WTC11 (cell line): ENCODE measurements at regions not wholly inside any gene's neighbourhood (a gene's known extent, or its start where the extent isn't known, plus 50 kb on each side); places are given as distances from the start of the nearest gene placed in this dataset.

ENCODE experiments used
- ATAC-seq: fragments of 200-7000 bp; cut with Tn5 transposase; 2 replicates; pipeline ENCODE4 v1.10.0; 2021; ENCODE audit warnings: mild to moderate bottlenecking, moderate library complexity
- CTCF ChIA-PET: fragments of 300-600 bp; sonication (Branson Sonifier 250); formaldehyde crosslinking; loops from one replicate; lab custom pipeline; 2021; ENCODE audit warnings: antibody characterized with exemption; lab: Charles Lee
- POLR2A ChIA-PET: fragments of 350-600 bp; sonication (Branson Sonifier 250); formaldehyde crosslinking; loops from one replicate; lab custom pipeline; 2021; ENCODE audit warnings: antibody characterized with exemption; lab: Charles Lee
- DNase-seq: peaks from one replicate; pipeline ENCODE4 v3.0.0; 2021; ENCODE audit warnings: low spot score
- H3K27ac Mint-ChIP-seq: 2 replicates; pipeline ENCODE4 v1.8.0; 2021; ENCODE audit warnings: mixed read lengths
- H3K27me3 Mint-ChIP-seq: 2 replicates; pipeline ENCODE4 v1.8.0; 2021; ENCODE audit warnings: low read depth, mild to moderate bottlenecking, moderate library complexity, mixed read lengths
- H3K36me3 Mint-ChIP-seq: 2 replicates; pipeline ENCODE4 v1.8.0; 2021; ENCODE audit warnings: mixed read lengths
- H3K4me1 Mint-ChIP-seq: 2 replicates; pipeline ENCODE4 v1.8.0; 2022; ENCODE audit warnings: mixed read lengths
- H3K4me3 Mint-ChIP-seq: 2 replicates; pipeline ENCODE4 v1.8.0; 2021; ENCODE audit warnings: mild to moderate bottlenecking, moderate library complexity, mixed read lengths
- H3K9me3 Mint-ChIP-seq: 2 replicates; pipeline ENCODE4 v1.8.0; 2021; ENCODE audit warnings: mixed read lengths
- ATF3 ChIP-seq: sonication (generic); formaldehyde crosslinking; conservative IDR thresholded peaks from 2 replicates; pipeline ENCODE4 v1.8.1; 2022; ENCODE audit warnings: mild to moderate bottlenecking, missing genetic modification reagents
- CREB1 ChIP-seq: sonication (generic); formaldehyde crosslinking; IDR thresholded peaks from 2 replicates; pipeline ENCODE4 v1.8.0; 2023; ENCODE audit warnings: mild to moderate bottlenecking, missing genetic modification reagents
- FOXK1 ChIP-seq: sonication (generic); formaldehyde crosslinking; IDR thresholded peaks from 2 replicates; pipeline ENCODE4 v1.8.0; 2022; ENCODE audit warnings: mild to moderate bottlenecking, moderate library complexity, missing genetic modification reagents
- IRF1 ChIP-seq: sonication (generic); formaldehyde crosslinking; IDR thresholded peaks from 2 replicates; pipeline ENCODE4 v1.8.0; 2023; ENCODE audit warnings: missing genetic modification reagents
- OVOL2 ChIP-seq: fragments of 250-450 bp; sonication (Bioruptor Pico); IDR thresholded peaks from 2 replicates; pipeline ENCODE4 v1.9.0; 2021; ENCODE audit warnings: mild to moderate bottlenecking, borderline replicate concordance
- PRRX2 ChIP-seq: fragments of 250-450 bp; sonication (Bioruptor Pico); IDR thresholded peaks from 2 replicates; pipeline ENCODE4 v1.8.0; 2021; ENCODE audit warnings: mild to moderate bottlenecking
- TCF7 ChIP-seq: sonication (generic); formaldehyde crosslinking; IDR thresholded peaks from 2 replicates; pipeline ENCODE4 v1.8.0; 2022; ENCODE audit warnings: mild to moderate bottlenecking, low read depth, missing genetic modification reagents, moderate library complexity
- ZNF121 ChIP-seq: sonication (generic); formaldehyde crosslinking; IDR thresholded peaks from 2 replicates; pipeline ENCODE4 v1.8.0; 2023; ENCODE audit warnings: missing genetic modification reagents
- ZNF219 ChIP-seq: sonication (generic); formaldehyde crosslinking; IDR thresholded peaks from 2 replicates; pipeline ENCODE4 v1.8.0; 2023; ENCODE audit warnings: missing genetic modification reagents, mild to moderate bottlenecking, borderline replicate concordance
- ZNF232 ChIP-seq: sonication (generic); formaldehyde crosslinking; IDR thresholded peaks from 2 replicates; pipeline ENCODE4 v1.8.0; 2022; ENCODE audit warnings: mild to moderate bottlenecking, missing genetic modification reagents
- ZNF263 ChIP-seq: sonication (generic); formaldehyde crosslinking; IDR thresholded peaks from 2 replicates; pipeline ENCODE4 v1.8.1; 2022; ENCODE audit warnings: low read depth, mild to moderate bottlenecking, moderate library complexity, missing genetic modification reagents
- ZNF425 ChIP-seq: fragments of 250-450 bp; sonication (Bioruptor Pico); conservative IDR thresholded peaks from 2 replicates; pipeline ENCODE4 v1.9.0; 2021; ENCODE audit warnings: mild to moderate bottlenecking
- TF ChIP-seq, protein P1 (sequence below): fragments of 200-600 bp; IDR thresholded peaks from 2 replicates; pipeline ENCODE4 v1.8.0; 2022; ENCODE audit warnings: antibody characterized with exemption
- TF ChIP-seq, protein P2 (sequence below): sonication (generic); formaldehyde crosslinking; IDR thresholded peaks from 2 replicates; pipeline ENCODE4 v1.8.0; 2023; ENCODE audit warnings: mild to moderate bottlenecking, missing genetic modification reagents
- TF ChIP-seq, protein P3 (sequence below): sonication (generic); formaldehyde crosslinking; conservative IDR thresholded peaks from 2 replicates; pipeline ENCODE4 v1.8.1; 2023; ENCODE audit warnings: mild to moderate bottlenecking, low read depth, missing genetic modification reagents, moderate library complexity

- CTCF ChIA-PET, result no interaction called here
- peaks cover 11% of the 10 kb centered on the region for H3K9me3 Mint-ChIP-seq
- H3K27ac Mint-ChIP-seq, result no peak overlapping the region
- POLR2A ChIA-PET, result no interaction called here
- H3K4me3 Mint-ChIP-seq, result no peak overlapping the region
- no peaks in the 10 kb centered on the region for H3K36me3 Mint-ChIP-seq
- TF ChIP-seq FOXK1 (CRISPR knock-in tag), result no peak
- no peak for TF ChIP-seq ZNF263
- ATAC-seq (no peak), DNase-seq (no peak)
- H3K4me1 Mint-ChIP-seq, result no peaks in the 10 kb centered on the region
- H3K27me3 Mint-ChIP-seq, result no peaks in the 10 kb centered on the region
These were observed 162.4 kb upstream of the MYT1L start for GRCh38 chr2:2493496-2493895.

DNA sequence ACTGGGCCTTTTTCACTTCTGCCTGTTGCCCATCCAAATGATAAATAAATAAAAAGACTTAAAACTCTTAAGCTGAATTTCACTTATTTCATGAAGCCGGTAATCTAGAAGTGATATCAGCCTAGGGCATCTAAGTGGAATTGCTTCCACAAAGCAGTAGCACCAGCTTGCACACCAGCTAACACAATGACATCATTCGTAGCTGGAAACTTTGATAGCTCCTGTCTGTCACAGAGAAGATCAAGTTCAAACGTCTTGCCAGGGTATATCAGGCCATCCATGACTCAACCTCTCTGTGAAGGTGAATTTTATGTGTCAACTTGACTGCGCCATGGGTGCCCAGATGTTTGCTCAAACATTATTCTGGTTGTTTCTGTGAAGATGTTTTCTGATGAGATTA lies 161.7 kb upstream of the MYT1L start:
- CTCF ChIA-PET, result no interaction called here
- no peak for ATAC-seq
- POLR2A ChIA-PET, result no interaction called here
- H3K4me1 Mint-ChIP-seq, result no peaks in the 10 kb centered on the region
- TF ChIP-seq ZNF232 (no peak), TCF7 (CRISPR knock-in tag) (no peak), CREB1 (CRISPR knock-in tag) (no peak), OVOL2 (CRISPR knock-in tag) (no peak), IRF1 (CRISPR knock-in tag) (no peak), ZNF425 (no peak), ZNF219 (no peak), PRRX2 (CRISPR knock-in tag) (no peak), ATF3 (CRISPR knock-in tag) (no peak), ZNF121 (CRISPR knock-in tag) (no peak), ZNF263 (no peak)
- TF ChIP-seq, protein P1, sequence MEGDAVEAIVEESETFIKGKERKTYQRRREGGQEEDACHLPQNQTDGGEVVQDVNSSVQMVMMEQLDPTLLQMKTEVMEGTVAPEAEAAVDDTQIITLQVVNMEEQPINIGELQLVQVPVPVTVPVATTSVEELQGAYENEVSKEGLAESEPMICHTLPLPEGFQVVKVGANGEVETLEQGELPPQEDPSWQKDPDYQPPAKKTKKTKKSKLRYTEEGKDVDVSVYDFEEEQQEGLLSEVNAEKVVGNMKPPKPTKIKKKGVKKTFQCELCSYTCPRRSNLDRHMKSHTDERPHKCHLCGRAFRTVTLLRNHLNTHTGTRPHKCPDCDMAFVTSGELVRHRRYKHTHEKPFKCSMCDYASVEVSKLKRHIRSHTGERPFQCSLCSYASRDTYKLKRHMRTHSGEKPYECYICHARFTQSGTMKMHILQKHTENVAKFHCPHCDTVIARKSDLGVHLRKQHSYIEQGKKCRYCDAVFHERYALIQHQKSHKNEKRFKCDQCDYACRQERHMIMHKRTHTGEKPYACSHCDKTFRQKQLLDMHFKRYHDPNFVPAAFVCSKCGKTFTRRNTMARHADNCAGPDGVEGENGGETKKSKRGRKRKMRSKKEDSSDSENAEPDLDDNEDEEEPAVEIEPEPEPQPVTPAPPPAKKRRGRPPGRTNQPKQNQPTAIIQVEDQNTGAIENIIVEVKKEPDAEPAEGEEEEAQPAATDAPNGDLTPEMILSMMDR, result no peak
- TF ChIP-seq, protein P2, sequence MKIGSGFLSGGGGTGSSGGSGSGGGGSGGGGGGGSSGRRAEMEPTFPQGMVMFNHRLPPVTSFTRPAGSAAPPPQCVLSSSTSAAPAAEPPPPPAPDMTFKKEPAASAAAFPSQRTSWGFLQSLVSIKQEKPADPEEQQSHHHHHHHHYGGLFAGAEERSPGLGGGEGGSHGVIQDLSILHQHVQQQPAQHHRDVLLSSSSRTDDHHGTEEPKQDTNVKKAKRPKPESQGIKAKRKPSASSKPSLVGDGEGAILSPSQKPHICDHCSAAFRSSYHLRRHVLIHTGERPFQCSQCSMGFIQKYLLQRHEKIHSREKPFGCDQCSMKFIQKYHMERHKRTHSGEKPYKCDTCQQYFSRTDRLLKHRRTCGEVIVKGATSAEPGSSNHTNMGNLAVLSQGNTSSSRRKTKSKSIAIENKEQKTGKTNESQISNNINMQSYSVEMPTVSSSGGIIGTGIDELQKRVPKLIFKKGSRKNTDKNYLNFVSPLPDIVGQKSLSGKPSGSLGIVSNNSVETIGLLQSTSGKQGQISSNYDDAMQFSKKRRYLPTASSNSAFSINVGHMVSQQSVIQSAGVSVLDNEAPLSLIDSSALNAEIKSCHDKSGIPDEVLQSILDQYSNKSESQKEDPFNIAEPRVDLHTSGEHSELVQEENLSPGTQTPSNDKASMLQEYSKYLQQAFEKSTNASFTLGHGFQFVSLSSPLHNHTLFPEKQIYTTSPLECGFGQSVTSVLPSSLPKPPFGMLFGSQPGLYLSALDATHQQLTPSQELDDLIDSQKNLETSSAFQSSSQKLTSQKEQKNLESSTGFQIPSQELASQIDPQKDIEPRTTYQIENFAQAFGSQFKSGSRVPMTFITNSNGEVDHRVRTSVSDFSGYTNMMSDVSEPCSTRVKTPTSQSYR, result no peak
- TF ChIP-seq, protein P3, sequence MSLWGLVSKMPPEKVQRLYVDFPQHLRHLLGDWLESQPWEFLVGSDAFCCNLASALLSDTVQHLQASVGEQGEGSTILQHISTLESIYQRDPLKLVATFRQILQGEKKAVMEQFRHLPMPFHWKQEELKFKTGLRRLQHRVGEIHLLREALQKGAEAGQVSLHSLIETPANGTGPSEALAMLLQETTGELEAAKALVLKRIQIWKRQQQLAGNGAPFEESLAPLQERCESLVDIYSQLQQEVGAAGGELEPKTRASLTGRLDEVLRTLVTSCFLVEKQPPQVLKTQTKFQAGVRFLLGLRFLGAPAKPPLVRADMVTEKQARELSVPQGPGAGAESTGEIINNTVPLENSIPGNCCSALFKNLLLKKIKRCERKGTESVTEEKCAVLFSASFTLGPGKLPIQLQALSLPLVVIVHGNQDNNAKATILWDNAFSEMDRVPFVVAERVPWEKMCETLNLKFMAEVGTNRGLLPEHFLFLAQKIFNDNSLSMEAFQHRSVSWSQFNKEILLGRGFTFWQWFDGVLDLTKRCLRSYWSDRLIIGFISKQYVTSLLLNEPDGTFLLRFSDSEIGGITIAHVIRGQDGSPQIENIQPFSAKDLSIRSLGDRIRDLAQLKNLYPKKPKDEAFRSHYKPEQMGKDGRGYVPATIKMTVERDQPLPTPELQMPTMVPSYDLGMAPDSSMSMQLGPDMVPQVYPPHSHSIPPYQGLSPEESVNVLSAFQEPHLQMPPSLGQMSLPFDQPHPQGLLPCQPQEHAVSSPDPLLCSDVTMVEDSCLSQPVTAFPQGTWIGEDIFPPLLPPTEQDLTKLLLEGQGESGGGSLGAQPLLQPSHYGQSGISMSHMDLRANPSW (CRISPR knock-in tag), result no peak
- H3K27me3 Mint-ChIP-seq, result no peaks in the 10 kb centered on the region
- H3K4me3 Mint-ChIP-seq, result no peak overlapping the region
- H3K27ac Mint-ChIP-seq, result no peak overlapping the region
- no peaks in the 10 kb centered on the region for H3K36me3 Mint-ChIP-seq
- H3K9me3 Mint-ChIP-seq, result peaks cover 11% of the 10 kb centered on the region
- no peak for DNase-seq
